Transverse colon (tissue), 4 donors: ENCODE measurements at regions not wholly inside any gene's neighbourhood (a gene's known extent, or its start where the extent isn't known, plus 50 kb on each side); places are given as distances from the start of the nearest gene placed in this dataset.

ENCODE experiments used
- CTCF ChIP-seq, 5 experiments: fragments of 200-600 bp in 3 of 5; fragments of 450-650 bp in 2 of 5; sonication (generic) in 3 of 5; IDR thresholded peaks; 1 replicate in 2 of 5; 2 replicates in 3 of 5; pipeline ENCODE4 v1.5.1; 2016 to 2017; ENCODE audit warnings: antibody characterized with exemption in 5 of 5, inconsistent platforms in 3 of 5, mild to moderate bottlenecking in 2 of 5, moderate library complexity in 1 of 5
- POLR2A ChIP-seq: fragments of 450-650 bp; IDR thresholded peaks from one replicate; pipeline ENCODE4 v1.6.1; 2016; ENCODE audit warnings: antibody characterized with exemption, mild to moderate bottlenecking, moderate library complexity
- POLR2AphosphoS5 ChIP-seq, 3 donors: sonication (generic); formaldehyde crosslinking; IDR thresholded peaks; one replicate each; pipeline ENCODE4 v1.6.1; 2016; ENCODE audit warnings: antibody characterized with exemption in 3 of 3

- TF ChIP-seq CTCF (IDR thresholded peaks at IDR 0.05) (no peak), POLR2A (no peak), POLR2AphosphoS5 (IDR thresholded peaks at IDR 0.05) (no peak)
These were observed 55.8 kb upstream of the MRPS9 start for GRCh38 chr2:104982111-104982510.
